Hepatocyte (in vitro differentiated cells): ENCODE measurements at regions not wholly inside any gene's neighbourhood (a gene's known extent, or its start where the extent isn't known, plus 50 kb on each side); places are given as distances from the start of the nearest gene placed in this dataset.

Experiments used
- DNase-seq: peaks from one replicate; pipeline ENCODE4 v3.0.0-alpha.2; 2016; ENCODE audit warnings: low spot score
- H2AFZ ChIP-seq: fragments of 200-600 bp; sonication (generic); 2 replicates; pipeline ENCODE4 v1.6.0; 2016; ENCODE audit warnings: antibody characterized with exemption, mild to moderate bottlenecking
- H3K27ac ChIP-seq: fragments of 200-600 bp; sonication (generic); 2 replicates; pipeline ENCODE4 v1.5.1; 2016; ENCODE audit warnings: mild to moderate bottlenecking
- H3K27me3 ChIP-seq: fragments of 200-600 bp; sonication (generic); 2 replicates; pipeline ENCODE4 v1.6.1; 2016
- H3K36me3 ChIP-seq: fragments of 200-600 bp; sonication (generic); replicated peaks from 2 replicates; pipeline ENCODE4 v1.5.1; 2016; ENCODE audit warnings: low read depth; ENCODE audit not compliant: insufficient read depth
- H3K4me1 ChIP-seq: fragments of 200-600 bp; sonication (generic); 2 replicates; pipeline ENCODE4 v1.5.1; 2016; ENCODE audit warnings: mild to moderate bottlenecking, moderate library complexity; ENCODE audit not compliant: insufficient read depth
- H3K4me2 ChIP-seq: fragments of 200-600 bp; sonication (generic); 2 replicates; pipeline ENCODE4 v1.6.0; 2016
- H3K4me3 ChIP-seq: fragments of 200-600 bp; sonication (generic); 2 replicates; pipeline ENCODE4 v1.5.1; 2016; ENCODE audit warnings: mild to moderate bottlenecking
- H3K79me2 ChIP-seq: fragments of 200-600 bp; sonication (generic); 2 replicates; pipeline ENCODE4 v1.6.0; 2017; ENCODE audit warnings: mild to moderate bottlenecking
- H3K9me2 ChIP-seq: fragments of 200-600 bp; sonication (generic); replicated peaks from 2 replicates; pipeline ENCODE4 v1.6.0; 2017; ENCODE audit warnings: mild to moderate bottlenecking; ENCODE audit not compliant: insufficient read depth
- H3K9me3 ChIP-seq: fragments of 200-600 bp; sonication (generic); 2 replicates; pipeline ENCODE4 v1.5.1; 2016; ENCODE audit warnings: low read depth, mild to moderate bottlenecking
- H4K20me1 ChIP-seq: fragments of 200-600 bp; sonication (generic); 2 replicates; pipeline ENCODE4 v1.6.0; 2016; ENCODE audit warnings: mild to moderate bottlenecking; ENCODE audit not compliant: insufficient read depth, poor library complexity, severe bottlenecking
- CTCF ChIP-seq: fragments of 200-600 bp; sonication (generic); IDR thresholded peaks from 2 replicates; pipeline ENCODE4 v1.5.1; 2016; ENCODE audit warnings: antibody characterized with exemption, mild to moderate bottlenecking; ENCODE audit not compliant: poor library complexity
- EZH2 ChIP-seq: fragments of 200-600 bp; sonication (generic); IDR thresholded peaks from 2 replicates; pipeline ENCODE4 v1.6.1; 2016; ENCODE audit warnings: antibody characterized with exemption, mild to moderate bottlenecking, borderline replicate concordance
- EZH2phosphoT487 ChIP-seq: fragments of 200-600 bp; sonication (generic); IDR thresholded peaks from one replicate; pipeline ENCODE4 v1.6.1; 2018; ENCODE audit warnings: antibody characterized with exemption, mild to moderate bottlenecking, low read depth, moderate library complexity; ENCODE audit not compliant: unreplicated experiment, severe bottlenecking
- WGBS: methylation state at CpG from one replicate; pipeline ENCODE4 v1.1.6; 2016; ENCODE audit warnings: low lambda C conversion rate; ENCODE audit errors: missing lambda C conversion rate; 5-methylcytosine and 5-hydroxymethylcytosine counted together

- no peak for DNase-seq
- Histone ChIP-seq H3K27ac (no peak overlapping the region), H3K36me3 (no peaks in the 10 kb centered on the region), H3K4me3 (no peak overlapping the region), H3K9me3 (no peaks in the 10 kb centered on the region), H3K4me1 (no peaks in the 10 kb centered on the region), H3K79me2 (no peaks in the 10 kb centered on the region), H3K27me3 (no peaks in the 10 kb centered on the region), H3K4me2 (no peak overlapping the region), H4K20me1 (no peaks in the 10 kb centered on the region), H3K9me2 (no peaks in the 10 kb centered on the region), H2AFZ (no peak overlapping the region)
- TF ChIP-seq CTCF: no peak
- WGBS: 91% methylated on average over 2 of the region's 2 CpGs
Observed at GRCh38 chr13:68025604-68026003, 795.5 kb upstream of the PCDH9 start.

- H3K4me1 ChIP-seq: no peaks in the 10 kb centered on the region
- H3K36me3 ChIP-seq: no peaks in the 10 kb centered on the region
- H3K27ac ChIP-seq: peak overlapping the region; percentile 40
- DNase-seq: no peak
- no peaks in the 10 kb centered on the region for H3K27me3 ChIP-seq
- no peaks in the 10 kb centered on the region for H3K79me2 ChIP-seq
- H4K20me1 ChIP-seq: no peaks in the 10 kb centered on the region
- 85% methylated on average over 15 of the region's 15 CpGs for WGBS
- H3K9me3 ChIP-seq: no peaks in the 10 kb centered on the region
- H3K4me2 ChIP-seq: peak overlapping the region; percentile 12
- TF ChIP-seq EZH2phosphoT487: no peak
- TF ChIP-seq EZH2: no peak
- TF ChIP-seq CTCF: no peak
- no peak overlapping the region for H3K4me3 ChIP-seq
- no peaks in the 10 kb centered on the region for H3K9me2 ChIP-seq
- no peak overlapping the region for H2AFZ ChIP-seq
Observed at GRCh38 chr13:68023838-68024581, 793.9 kb upstream of the PCDH9 start.

GRCh38 chr13:68019901-68020300 is 789.8 kb upstream of the PCDH9 start:
- 73% methylated on average over 1 of the region's 1 CpG for whole genome bisulfite sequencing
- no peaks in the 10 kb centered on the region for H3K36me3 ChIP-seq
- DNase-seq: peak; percentile 6
- no peaks in the 10 kb centered on the region for H3K79me2 ChIP-seq
- H3K4me2 ChIP-seq: no peak overlapping the region
- no peak overlapping the region for H3K4me3 ChIP-seq
- H3K27me3 ChIP-seq: no peaks in the 10 kb centered on the region
- no peaks in the 10 kb centered on the region for H3K4me1 ChIP-seq
- H3K9me3 ChIP-seq: no peaks in the 10 kb centered on the region
- no peaks in the 10 kb centered on the region for H3K9me2 ChIP-seq
- no peaks in the 10 kb centered on the region for H4K20me1 ChIP-seq
- TF ChIP-seq EZH2 (no peak), CTCF (no peak), EZH2phosphoT487 (no peak)
- peak overlapping the region; percentile 25 for H3K27ac ChIP-seq
- H2AFZ ChIP-seq: no peak overlapping the region

GRCh38 chr13:68009546-68009945 is 779.4 kb upstream of the PCDH9 start:
- Histone ChIP-seq H3K27ac (no peak overlapping the region), H4K20me1 (no peaks in the 10 kb centered on the region), H3K9me2 (no peaks in the 10 kb centered on the region), H3K27me3 (no peaks in the 10 kb centered on the region), H3K4me2 (no peak overlapping the region), H3K36me3 (no peaks in the 10 kb centered on the region), H3K4me3 (no peak overlapping the region), H3K4me1 (no peaks in the 10 kb centered on the region), H3K9me3 (no peaks in the 10 kb centered on the region), H3K79me2 (no peaks in the 10 kb centered on the region), H2AFZ (no peak overlapping the region)
- no peak for DNase-seq
- TF ChIP-seq EZH2phosphoT487: no peak
- no peak for TF ChIP-seq CTCF
- no peak for TF ChIP-seq EZH2
- 98% methylated on average over 3 of the region's 3 CpGs for WGBS
